ENCODE measurements at regions not wholly inside any gene's neighbourhood (a gene's known extent, or its start where the extent isn't known, plus 50 kb on each side); places are given as distances from the start of the nearest gene placed in this dataset.

DNA sequence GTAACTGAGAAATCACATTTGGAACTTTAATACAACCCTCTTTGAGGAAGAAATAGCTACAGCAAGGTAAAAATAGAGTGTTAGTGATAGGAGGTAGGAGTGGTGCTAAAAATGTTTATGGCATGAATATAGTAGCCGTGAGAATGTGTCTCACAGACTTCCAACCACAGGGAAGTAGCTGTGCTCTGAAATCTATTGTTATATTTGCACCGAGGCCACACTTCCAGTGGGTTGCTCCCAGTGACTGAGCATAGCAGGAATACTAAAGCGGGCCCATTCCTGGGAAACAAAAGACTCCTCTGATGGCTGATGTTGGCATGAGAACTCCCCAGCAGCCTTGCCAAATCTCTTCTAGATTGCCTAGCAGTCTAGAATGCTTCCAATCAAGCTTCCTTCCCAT lies 174.1 kb upstream of the PLXNC1 start:
- ChIA-PET POLR2A (no interaction called here), CTCF (interaction anchor here (1.3 to 3.4 kb wide), 3 partner anchors 9 to 207 kb away, joined by 3 to 12 read pairs (median 10); no protein-coding TSS in a partner anchor)
- no peak for DNase-seq (ENCODE audit: low read depth, low spot score)
- no peak overlapping the region for H3K4me3 ChIP-seq (ENCODE audit: low read depth, low read length)
- TF ChIP-seq, protein P1, sequence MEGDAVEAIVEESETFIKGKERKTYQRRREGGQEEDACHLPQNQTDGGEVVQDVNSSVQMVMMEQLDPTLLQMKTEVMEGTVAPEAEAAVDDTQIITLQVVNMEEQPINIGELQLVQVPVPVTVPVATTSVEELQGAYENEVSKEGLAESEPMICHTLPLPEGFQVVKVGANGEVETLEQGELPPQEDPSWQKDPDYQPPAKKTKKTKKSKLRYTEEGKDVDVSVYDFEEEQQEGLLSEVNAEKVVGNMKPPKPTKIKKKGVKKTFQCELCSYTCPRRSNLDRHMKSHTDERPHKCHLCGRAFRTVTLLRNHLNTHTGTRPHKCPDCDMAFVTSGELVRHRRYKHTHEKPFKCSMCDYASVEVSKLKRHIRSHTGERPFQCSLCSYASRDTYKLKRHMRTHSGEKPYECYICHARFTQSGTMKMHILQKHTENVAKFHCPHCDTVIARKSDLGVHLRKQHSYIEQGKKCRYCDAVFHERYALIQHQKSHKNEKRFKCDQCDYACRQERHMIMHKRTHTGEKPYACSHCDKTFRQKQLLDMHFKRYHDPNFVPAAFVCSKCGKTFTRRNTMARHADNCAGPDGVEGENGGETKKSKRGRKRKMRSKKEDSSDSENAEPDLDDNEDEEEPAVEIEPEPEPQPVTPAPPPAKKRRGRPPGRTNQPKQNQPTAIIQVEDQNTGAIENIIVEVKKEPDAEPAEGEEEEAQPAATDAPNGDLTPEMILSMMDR (IDR thresholded peaks at IDR 0.05; ENCODE audit: insufficient read depth, low read length, missing control alignments), result no peak

DNA sequence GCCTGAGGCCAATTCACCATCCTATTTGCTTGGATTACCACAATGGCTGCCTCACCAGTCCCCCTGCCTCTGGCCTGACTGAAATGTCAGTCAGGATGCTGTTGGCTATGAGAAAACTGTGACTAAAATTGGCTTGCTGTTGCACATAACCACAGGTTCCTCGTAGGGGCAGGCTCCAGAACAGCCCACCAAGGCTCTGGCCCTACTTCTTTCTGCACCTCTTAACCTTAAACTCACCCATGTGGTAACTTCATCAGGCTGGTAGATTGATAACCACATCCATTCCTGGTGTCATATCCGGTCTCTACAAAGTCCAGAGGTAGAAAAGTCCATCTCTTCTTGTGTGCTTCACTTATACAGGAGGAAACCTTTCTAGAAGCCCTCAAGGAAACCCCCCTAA lies 172.4 kb upstream of the PLXNC1 start:
- ChIA-PET CTCF (no interaction called here), POLR2A (no interaction called here)
- DNase-seq (ENCODE audit: low read depth, low spot score), result no peak
- TF ChIP-seq, protein P1 (IDR thresholded peaks at IDR 0.05; ENCODE audit: insufficient read depth, low read length, missing control alignments), result no peak
- no peak overlapping the region for H3K4me3 ChIP-seq (ENCODE audit: low read depth, low read length)

DNA sequence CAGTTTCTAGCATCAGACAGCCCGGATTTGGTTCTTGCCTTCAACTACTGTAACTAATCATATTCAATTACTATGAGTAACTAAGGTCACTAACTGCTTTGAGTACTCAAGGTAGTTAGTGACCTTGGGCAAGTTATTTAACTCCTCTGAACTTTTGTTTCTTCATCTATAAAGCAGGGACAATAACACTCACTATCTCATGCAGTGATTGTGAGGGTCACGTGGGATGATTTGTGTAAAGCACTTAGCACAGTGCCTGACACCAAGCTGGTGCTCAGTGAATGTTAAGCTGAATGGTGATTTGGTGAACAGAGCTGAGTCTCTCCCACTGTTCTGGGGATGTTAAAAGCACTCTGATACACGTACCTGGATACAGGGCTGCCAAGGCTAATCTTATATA lies 171.3 kb upstream of the PLXNC1 start:
- ChIA-PET POLR2A (no interaction called here), CTCF (interaction anchor here (1.1 to 3.3 kb wide), 4 partner anchors 9 to 474 kb away, joined by 3 to 16 read pairs (median 5); no protein-coding TSS in a partner anchor)
- TF ChIP-seq, protein P1 (IDR thresholded peaks at IDR 0.05; ENCODE audit: insufficient read depth, low read length, missing control alignments), result no peak
- no peak for DNase-seq (ENCODE audit: low read depth, low spot score)
- H3K4me3 ChIP-seq (ENCODE audit: low read depth, low read length), result no peak overlapping the region

DNA sequence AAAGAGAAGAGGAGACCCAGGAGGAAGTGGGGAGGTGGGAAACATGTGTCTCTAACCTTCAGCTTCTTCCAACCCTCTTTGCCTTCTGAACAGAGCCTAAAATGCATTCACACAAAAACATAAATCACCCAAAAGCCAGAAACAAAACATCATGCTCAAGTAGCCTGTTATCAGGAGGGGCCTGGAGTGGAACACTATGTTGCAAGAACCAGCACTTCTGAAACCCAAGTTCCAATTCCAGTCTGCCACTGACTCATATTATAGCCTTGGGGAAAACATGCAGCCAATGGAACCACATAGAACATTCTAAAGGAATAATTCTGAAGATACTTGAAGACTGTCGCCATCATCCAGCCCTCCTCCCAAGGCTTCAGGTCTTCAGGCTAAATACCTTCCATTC lies 169.8 kb upstream of the PLXNC1 start:
- DNase-seq (ENCODE audit: low read depth, low spot score), result peak; percentile 53
- TF ChIP-seq, protein P1 (IDR thresholded peaks at IDR 0.05; ENCODE audit: insufficient read depth, low read length, missing control alignments), result no peak
- no peak overlapping the region for H3K4me3 ChIP-seq (ENCODE audit: low read depth, low read length)
- POLR2A ChIA-PET, result no interaction called here
- CTCF ChIA-PET, result interaction anchor here (1.3 to 3.3 kb wide), 5 partner anchors 123 to 475 kb away, joined by 5 to 16 read pairs (median 6); no protein-coding TSS in a partner anchor

DNA sequence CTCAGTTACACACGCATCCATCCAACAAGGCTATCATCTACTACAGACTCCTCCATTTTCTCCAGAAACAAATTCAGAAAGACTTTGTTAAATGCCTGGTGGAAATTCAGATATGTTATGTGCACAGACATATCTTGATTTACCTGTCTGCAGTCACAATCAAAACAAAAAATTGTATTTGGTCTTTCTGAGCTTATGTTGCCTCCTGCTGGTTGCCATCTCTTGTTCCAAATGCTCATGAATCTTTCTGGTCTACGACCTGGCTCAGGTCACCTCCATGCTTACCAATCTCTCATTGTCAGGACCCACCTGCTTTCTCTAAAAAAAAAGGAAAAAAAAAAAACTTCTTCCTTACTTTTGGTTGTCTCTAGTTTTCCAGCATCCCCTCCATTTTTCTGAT lies 169.2 kb upstream of the PLXNC1 start:
- no peak for DNase-seq (ENCODE audit: low read depth, low spot score)
- ChIA-PET POLR2A (interaction anchor here (0.6 kb wide), 1 partner anchor 24 kb away, joined by 3 read pairs; no protein-coding TSS in a partner anchor), CTCF (interaction anchor here (0.6 to 3.3 kb wide), 6 partner anchors 122 to 476 kb away, joined by 3 to 16 read pairs (median 6); no protein-coding TSS in a partner anchor)
- TF ChIP-seq, protein P1 (IDR thresholded peaks at IDR 0.05; ENCODE audit: insufficient read depth, low read length, missing control alignments), result no peak
- no peak overlapping the region for H3K4me3 ChIP-seq (ENCODE audit: low read depth, low read length)

DNA sequence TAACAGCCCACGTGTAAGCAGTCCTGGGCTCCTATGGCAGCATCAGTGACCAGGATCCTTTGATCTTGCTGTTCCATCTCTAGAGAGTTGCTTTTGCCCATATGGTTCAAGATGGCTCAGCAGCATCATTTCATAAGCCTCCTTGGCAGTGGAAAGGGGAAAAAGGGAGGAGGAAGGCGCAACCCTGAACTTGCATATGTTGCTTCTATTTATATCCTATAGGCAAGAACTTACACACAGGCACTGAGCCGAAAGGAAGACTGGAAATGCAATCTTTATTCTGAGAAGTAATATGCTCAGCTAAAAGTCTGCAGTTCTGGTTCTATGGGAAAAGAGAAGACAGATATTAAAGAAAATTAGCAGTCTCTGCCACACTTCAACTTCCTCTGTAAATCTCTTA lies 167.7 kb upstream of the PLXNC1 start:
- TF ChIP-seq, protein P1 (IDR thresholded peaks at IDR 0.05; ENCODE audit: insufficient read depth, low read length, missing control alignments), result no peak
- DNase-seq (ENCODE audit: low read depth, low spot score), result no peak
- no peak overlapping the region for H3K4me3 ChIP-seq (ENCODE audit: low read depth, low read length)
- CTCF ChIA-PET, result interaction anchor here (1.3 kb wide), 1 partner anchor 477 kb away, joined by 3 read pairs; no protein-coding TSS in a partner anchor
- POLR2A ChIA-PET, result no interaction called here

All from AG04449 (cell line).